ENCODE measurements at regions not wholly inside any gene's neighbourhood (a gene's known extent, or its start where the extent isn't known, plus 50 kb on each side); places are given as distances from the start of the nearest gene placed in this dataset.

DNA sequence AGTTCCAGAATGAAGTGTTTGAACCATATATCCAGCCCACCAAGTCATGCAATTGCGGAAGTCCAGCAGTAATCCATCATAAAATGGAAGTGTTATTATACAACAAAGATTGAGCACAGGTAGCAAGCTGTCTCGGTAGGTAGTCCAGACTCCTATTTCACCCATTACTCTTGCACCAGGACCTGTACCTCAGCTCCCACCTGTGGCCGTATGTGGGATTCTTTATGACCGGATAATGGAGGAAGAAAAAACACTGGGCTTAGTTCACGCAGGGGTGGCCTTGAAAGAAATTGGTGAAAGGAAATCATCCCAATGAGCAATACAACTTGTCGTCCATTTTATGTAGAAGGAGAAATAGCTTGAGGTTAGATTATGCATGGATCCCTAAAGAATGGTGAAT is 216.3 kb downstream of the ESM1 start:
- Histone ChIP-seq H3K4me3 (ENCODE audit: low read length) (no peak overlapping the region), H3K27me3 (ENCODE audit: control insufficient read depth, insufficient read depth, low read length) (no peaks in the 10 kb centered on the region), H3K36me3 (ENCODE audit: control insufficient read depth, insufficient read depth, low read length) (no peaks in the 10 kb centered on the region), H3K4me1 (ENCODE audit: control insufficient read depth, insufficient read depth, low read length) (no peaks in the 10 kb centered on the region), H3K9me3 (ENCODE audit: control insufficient read depth, low read depth, low read length) (no peaks in the 10 kb centered on the region), H3K27ac (ENCODE audit: low read length) (no peak overlapping the region)
- 71% methylated on average over 3 of the region's 6 CpGs for WGBS (ENCODE audit: insufficient coverage, low lambda C conversion rate)
- peak in 1 of 2 donors; percentile 32 for DNase-seq

DNA sequence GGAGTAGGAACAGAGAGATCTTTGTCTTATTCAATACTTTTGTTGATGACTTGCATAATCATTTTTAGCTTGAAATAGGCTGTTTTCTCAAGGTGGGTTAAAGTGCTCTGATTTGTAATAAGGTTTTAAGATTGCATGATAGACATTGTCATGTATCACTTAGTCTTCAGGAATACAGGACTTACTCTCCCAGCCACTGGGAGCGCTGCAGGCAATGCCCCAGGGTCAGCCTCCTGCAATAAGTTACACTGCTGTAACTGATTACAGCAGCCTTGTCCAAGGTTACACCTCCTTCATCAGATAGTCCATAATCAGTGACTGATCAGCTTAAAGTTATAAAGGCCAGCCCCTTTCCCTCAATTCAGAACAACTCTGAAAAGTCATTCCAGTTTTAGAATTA is 218.6 kb downstream of the ESM1 start:
- no peaks in the 10 kb centered on the region for H3K4me1 ChIP-seq (ENCODE audit: control insufficient read depth, insufficient read depth, low read length)
- H3K9me3 ChIP-seq (ENCODE audit: control insufficient read depth, low read depth, low read length) = no peaks in the 10 kb centered on the region
- DNase-seq = no peak
- WGBS (ENCODE audit: insufficient coverage, low lambda C conversion rate) = no CpG with 5 or more reads among the region's 1 CpG
- no peaks in the 10 kb centered on the region for H3K27me3 ChIP-seq (ENCODE audit: control insufficient read depth, insufficient read depth, low read length)
- H3K27ac ChIP-seq (ENCODE audit: low read length) = no peak overlapping the region
- H3K36me3 ChIP-seq (ENCODE audit: control insufficient read depth, insufficient read depth, low read length) = no peaks in the 10 kb centered on the region
- H3K4me3 ChIP-seq (ENCODE audit: low read length) = no peak overlapping the region

DNA sequence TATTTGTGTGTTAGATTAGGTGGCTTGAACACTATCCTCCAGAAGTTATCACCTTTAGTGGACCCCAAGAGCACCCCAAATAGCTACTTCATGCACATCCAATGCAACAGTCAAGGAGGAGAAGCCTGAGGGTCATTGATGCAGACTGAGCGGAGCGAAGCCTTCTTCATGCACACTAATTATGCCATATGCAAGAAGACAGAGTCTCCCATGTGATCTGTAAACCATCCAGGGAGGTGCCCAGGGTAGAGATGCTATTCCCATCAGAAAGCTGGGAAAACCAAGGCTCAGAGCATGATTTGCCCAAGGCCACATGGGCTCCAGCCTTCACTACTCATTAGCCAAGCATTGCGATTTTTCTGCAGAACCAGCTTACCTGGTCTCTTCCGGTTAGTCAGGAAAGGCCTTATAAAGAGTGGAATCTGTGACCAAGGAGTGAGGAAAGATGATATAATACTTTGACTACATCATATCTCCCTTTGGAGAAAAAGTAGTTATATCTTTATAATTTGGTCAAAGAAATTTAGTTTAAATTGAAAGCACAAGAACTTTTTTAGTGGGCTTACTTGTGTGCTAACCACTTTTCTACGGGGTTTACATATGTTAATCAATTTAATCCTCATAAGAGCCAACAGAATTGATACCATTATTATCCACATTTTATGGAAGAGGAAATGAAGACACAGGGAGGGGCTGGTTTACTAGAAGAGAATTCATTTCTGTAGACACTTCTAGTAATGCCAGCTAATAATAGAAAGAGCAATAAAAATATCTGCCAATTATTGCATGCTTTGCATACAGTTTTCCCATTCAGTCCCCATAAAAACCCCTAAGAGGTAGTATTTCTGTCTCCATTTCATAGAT is 220.0 kb downstream of the ESM1 start:
- DNase-seq = no peak
- no CpG with 5 or more reads among the region's 5 CpGs for WGBS (ENCODE audit: insufficient coverage, low lambda C conversion rate)
- H3K9me3 ChIP-seq (ENCODE audit: control insufficient read depth, low read depth, low read length) = no peaks in the 10 kb centered on the region

DNA sequence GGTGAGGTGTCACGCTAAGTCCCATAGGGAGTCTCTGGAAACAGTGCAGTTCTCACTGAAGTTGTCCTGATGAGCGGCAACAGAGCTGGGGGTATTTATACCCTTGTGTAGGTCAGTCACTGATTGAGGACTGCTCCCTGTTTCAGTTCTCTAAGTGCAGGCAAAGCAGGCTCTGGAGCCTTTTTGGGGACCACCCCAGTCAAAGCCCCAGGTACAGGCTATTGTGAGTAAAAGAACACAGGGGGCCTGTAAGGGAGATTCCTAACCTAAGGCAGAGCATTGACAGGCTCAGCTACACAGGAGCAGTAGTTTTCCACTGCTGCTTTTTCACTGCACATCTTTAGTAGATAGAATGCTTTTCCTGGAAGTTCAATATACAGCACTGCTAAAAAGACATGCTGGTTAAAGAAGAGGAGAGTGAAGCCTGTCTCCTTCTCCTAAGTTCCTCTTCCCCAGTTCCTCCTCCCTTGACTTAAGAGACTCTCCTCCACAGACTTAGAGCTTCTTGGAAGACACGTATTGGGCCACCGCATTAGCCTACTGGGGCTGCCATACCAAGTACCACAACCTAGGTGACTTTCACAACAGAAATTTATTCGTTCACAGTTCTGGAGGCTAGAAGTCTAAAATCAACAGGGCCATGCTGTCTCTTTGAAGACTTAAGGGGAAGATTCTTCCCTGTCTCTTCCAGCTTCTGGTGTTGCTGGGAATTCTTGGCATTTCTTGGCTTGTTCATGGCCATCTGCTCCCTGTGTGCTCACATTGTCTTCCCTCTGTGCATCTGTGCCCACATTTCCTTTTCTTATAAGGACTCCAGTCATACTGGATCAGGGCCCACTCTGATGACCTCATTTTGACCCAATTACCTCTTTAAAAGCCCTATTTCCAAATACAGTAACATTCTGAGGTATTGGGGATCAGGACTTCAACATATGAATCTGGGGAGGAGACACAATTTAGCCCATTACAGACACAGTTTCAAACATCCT is 221.0 kb downstream of the ESM1 start:
- Histone ChIP-seq H3K9me3 (ENCODE audit: control insufficient read depth, low read depth, low read length) (no peaks in the 10 kb centered on the region), H3K4me1 (ENCODE audit: control insufficient read depth, insufficient read depth, low read length) (no peaks in the 10 kb centered on the region), H3K36me3 (ENCODE audit: control insufficient read depth, insufficient read depth, low read length) (no peaks in the 10 kb centered on the region), H3K27me3 (ENCODE audit: control insufficient read depth, insufficient read depth, low read length) (no peaks in the 10 kb centered on the region), H3K27ac (ENCODE audit: low read length) (no peak overlapping the region), H3K4me3 (ENCODE audit: low read length) (no peak overlapping the region)
- DNase-seq = no peak
- WGBS (ENCODE audit: insufficient coverage, low lambda C conversion rate) = 100% methylated on average over 2 of the region's 5 CpGs

More for the DNA sequence above, 220.0 kb downstream of the ESM1 start:
- Histone ChIP-seq H3K27me3 (ENCODE audit: control insufficient read depth, insufficient read depth, low read length) (no peaks in the 10 kb centered on the region), H3K4me3 (ENCODE audit: low read length) (no peak overlapping the region), H3K4me1 (ENCODE audit: control insufficient read depth, insufficient read depth, low read length) (no peaks in the 10 kb centered on the region), H3K36me3 (ENCODE audit: control insufficient read depth, insufficient read depth, low read length) (no peaks in the 10 kb centered on the region), H3K27ac (ENCODE audit: low read length) (no peak overlapping the region)

DNA sequence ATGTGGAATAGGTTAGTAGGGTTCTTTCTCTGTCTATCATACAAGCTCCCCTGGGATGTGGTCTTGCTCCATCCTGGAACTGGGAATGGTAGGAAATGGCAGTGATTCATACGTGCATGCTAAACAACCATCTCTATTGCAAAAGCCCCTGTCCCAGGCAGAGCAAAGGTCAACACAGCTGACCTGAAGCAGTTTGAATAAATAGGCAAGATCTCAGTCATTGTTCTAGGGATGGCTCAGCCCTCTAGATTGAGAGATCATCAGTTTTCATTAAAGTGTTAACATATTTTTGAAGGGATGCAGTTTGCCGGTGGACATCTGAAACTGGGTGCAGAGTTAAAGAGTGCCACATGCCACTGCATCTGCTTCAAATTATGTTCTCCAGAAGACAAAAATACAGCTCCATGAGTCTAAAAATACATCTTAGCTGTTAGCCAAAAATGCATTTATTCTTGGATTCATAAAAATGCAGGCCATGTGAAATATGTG is 224.1 kb downstream of the ESM1 start:
- H3K27me3 ChIP-seq (ENCODE audit: control insufficient read depth, insufficient read depth, low read length) = no peaks in the 10 kb centered on the region
- no peaks in the 10 kb centered on the region for H3K36me3 ChIP-seq (ENCODE audit: control insufficient read depth, insufficient read depth, low read length)
- no peak overlapping the region for H3K4me3 ChIP-seq (ENCODE audit: low read length)
- H3K9me3 ChIP-seq (ENCODE audit: control insufficient read depth, low read depth, low read length) = no peaks in the 10 kb centered on the region
- WGBS (ENCODE audit: insufficient coverage, low lambda C conversion rate) = 57% methylated on average over 1 of the region's 2 CpGs
- H3K4me1 ChIP-seq (ENCODE audit: control insufficient read depth, insufficient read depth, low read length) = no peaks in the 10 kb centered on the region
- DNase-seq = no peak
- H3K27ac ChIP-seq (ENCODE audit: low read length) = no peak overlapping the region

DNA sequence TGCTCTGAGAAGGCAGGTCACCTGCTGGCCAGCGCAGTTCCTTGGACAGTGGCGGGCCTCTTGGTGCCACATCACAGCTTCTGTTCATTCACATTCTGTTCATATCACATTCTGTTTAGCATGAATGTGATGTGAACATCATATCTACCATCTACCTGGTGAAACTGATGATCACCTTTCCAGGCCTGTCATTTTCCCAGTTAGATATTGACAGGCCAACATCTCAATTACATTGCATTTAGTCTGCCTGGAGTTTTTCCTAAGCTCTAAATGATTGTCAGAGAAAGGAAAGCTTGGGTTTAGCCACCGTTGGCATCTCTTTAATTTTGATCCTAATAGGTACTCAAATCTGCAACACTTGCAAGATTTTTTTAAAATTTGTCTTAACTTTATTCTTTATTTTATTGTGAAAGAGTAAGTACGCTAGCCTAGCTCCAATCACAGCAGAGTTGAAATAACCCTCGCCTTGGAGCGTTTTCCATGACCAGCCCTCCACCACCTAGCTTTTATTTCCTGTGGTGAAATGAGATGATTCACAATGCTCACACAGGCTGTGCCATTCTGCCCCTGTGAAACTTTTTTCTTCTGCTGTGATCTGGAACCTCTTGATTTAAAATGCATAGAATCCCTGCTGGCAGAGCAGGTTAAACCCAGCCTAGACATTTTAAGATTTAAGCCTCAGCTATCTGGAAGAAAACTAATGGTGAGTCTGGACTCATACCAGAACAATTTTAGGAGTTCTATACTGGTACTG is 225.0 kb downstream of the ESM1 start:
- Histone ChIP-seq H3K4me3 (ENCODE audit: low read length) (no peak overlapping the region), H3K27me3 (ENCODE audit: control insufficient read depth, insufficient read depth, low read length) (no peaks in the 10 kb centered on the region), H3K4me1 (ENCODE audit: control insufficient read depth, insufficient read depth, low read length) (no peaks in the 10 kb centered on the region), H3K9me3 (ENCODE audit: control insufficient read depth, low read depth, low read length) (no peaks in the 10 kb centered on the region), H3K36me3 (ENCODE audit: control insufficient read depth, insufficient read depth, low read length) (no peaks in the 10 kb centered on the region), H3K27ac (ENCODE audit: low read length) (no peak overlapping the region)
- WGBS (ENCODE audit: insufficient coverage, low lambda C conversion rate) = 100% methylated on average over 1 of the region's 6 CpGs
- DNase-seq = no peak

DNA sequence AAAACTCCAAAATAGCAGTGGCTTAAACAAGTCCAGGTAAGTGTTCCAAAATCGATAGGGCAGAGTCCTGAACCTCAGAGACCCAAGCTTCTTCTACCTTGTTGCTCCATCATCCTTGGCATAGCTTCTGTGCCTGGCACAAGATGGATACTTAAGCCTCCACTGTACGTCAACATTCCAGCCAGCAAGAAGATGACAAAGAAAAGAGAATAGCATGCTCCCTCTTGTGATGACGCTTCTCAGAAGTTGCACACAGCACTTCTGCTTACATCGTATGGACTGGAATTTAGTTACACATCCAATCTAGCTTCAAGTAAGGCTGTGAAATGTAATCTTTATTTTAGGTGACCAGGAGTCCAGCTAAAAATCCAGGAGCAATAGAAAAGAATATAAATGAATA is 227.4 kb downstream of the ESM1 start:
- Histone ChIP-seq H3K27ac (ENCODE audit: low read length) (no peak overlapping the region), H3K9me3 (ENCODE audit: control insufficient read depth, low read depth, low read length) (no peaks in the 10 kb centered on the region), H3K27me3 (ENCODE audit: control insufficient read depth, insufficient read depth, low read length) (no peaks in the 10 kb centered on the region), H3K36me3 (ENCODE audit: control insufficient read depth, insufficient read depth, low read length) (no peaks in the 10 kb centered on the region), H3K4me1 (ENCODE audit: control insufficient read depth, insufficient read depth, low read length) (no peaks in the 10 kb centered on the region), H3K4me3 (ENCODE audit: low read length) (no peak overlapping the region)
- 75% methylated on average over 1 of the region's 4 CpGs for WGBS (ENCODE audit: insufficient coverage, low lambda C conversion rate)
- DNase-seq = no peak

DNA sequence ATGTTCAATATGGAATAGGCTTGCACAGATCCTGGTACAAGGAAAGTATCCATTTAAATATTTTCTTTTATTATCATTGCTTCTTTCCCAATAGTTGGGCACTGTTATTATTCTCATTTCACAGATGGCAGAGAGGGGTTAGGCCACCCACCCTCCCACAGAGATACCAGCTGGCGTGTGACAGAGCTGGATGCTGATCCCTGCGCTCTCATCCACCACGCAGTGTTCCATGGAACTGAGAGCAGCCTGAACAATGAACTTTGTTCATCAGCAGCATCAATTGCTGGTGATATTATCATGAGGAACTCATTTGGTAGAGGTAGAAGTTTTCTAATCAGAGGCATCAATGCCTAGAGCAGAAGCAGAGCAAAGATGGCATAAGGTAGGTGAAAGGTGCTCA is 227.9 kb downstream of the ESM1 start:
- WGBS (ENCODE audit: insufficient coverage, low lambda C conversion rate) = no CpG with 5 or more reads among the region's 3 CpGs
- H3K27ac ChIP-seq (ENCODE audit: low read length) = no peak overlapping the region
- H3K9me3 ChIP-seq (ENCODE audit: control insufficient read depth, low read depth, low read length) = no peaks in the 10 kb centered on the region
- no peaks in the 10 kb centered on the region for H3K36me3 ChIP-seq (ENCODE audit: control insufficient read depth, insufficient read depth, low read length)
- no peaks in the 10 kb centered on the region for H3K27me3 ChIP-seq (ENCODE audit: control insufficient read depth, insufficient read depth, low read length)
- no peak overlapping the region for H3K4me3 ChIP-seq (ENCODE audit: low read length)
- no peaks in the 10 kb centered on the region for H3K4me1 ChIP-seq (ENCODE audit: control insufficient read depth, insufficient read depth, low read length)
- no peak for DNase-seq

DNA sequence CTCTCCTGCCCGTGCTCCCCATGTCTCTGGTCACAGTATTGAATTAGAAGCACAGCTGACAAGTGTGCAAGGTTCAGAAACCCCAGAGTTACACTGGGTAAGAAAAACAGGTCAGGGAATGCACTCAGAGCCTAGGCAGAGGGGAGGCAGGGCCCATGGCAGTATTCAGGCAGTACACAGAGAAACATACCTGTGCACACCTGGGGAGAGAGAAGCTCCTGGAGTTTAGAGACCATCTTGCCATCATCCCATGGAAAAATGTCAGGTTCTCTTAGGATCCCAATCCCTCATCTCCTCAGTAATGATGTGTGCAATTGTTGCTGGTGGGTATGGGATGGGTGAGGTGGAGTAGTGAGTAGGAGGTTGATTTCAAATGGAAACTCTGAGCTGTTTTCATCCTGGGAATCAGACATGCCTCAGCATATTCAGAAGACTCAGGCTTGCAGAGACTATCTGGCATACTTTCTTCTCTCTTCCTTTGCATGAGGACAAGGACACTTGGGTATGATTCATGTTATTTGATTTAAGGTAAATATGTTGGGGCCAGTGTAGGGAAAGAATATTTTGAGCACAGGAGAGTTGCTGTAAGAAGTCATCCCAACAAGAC is 228.5 kb downstream of the ESM1 start:
- H3K36me3 ChIP-seq (ENCODE audit: control insufficient read depth, insufficient read depth, low read length) = no peaks in the 10 kb centered on the region
- H3K27ac ChIP-seq (ENCODE audit: low read length) = no peak overlapping the region
- no peaks in the 10 kb centered on the region for H3K9me3 ChIP-seq (ENCODE audit: control insufficient read depth, low read depth, low read length)
- no peak overlapping the region for H3K4me3 ChIP-seq (ENCODE audit: low read length)
- no peaks in the 10 kb centered on the region for H3K4me1 ChIP-seq (ENCODE audit: control insufficient read depth, insufficient read depth, low read length)
- H3K27me3 ChIP-seq (ENCODE audit: control insufficient read depth, insufficient read depth, low read length) = no peaks in the 10 kb centered on the region
- DNase-seq = no peak
- WGBS (ENCODE audit: insufficient coverage, low lambda C conversion rate) = no CpG with 5 or more reads among the region's 1 CpG

Data from large intestine (tissue), 3 donors.